AG10803 (cell line): ENCODE measurements at regions not wholly inside any gene's neighbourhood (a gene's known extent, or its start where the extent isn't known, plus 50 kb on each side); places are given as distances from the start of the nearest gene placed in this dataset.
"Not testable (repeated sequence)": the region's sequence is repeated elsewhere in the genome, so short reads cannot be mapped to it uniquely, and the experiment has no call there.

Experiments used
- DNase-seq: peaks from one replicate; pipeline ENCODE4 v3.0.0; 2010; ENCODE audit warnings: low read depth
- H3K4me3 ChIP-seq: 2 replicates; pipeline ENCODE4 v1.5.1; 2011; ENCODE audit warnings: mild to moderate bottlenecking, low read length, control low read depth
- CTCF ChIP-seq: conservative IDR thresholded peaks from 2 replicates; pipeline ENCODE4 v1.5.1; 2011; ENCODE audit warnings: mild to moderate bottlenecking, low read length, control low read depth, inconsistent platforms

DNA sequence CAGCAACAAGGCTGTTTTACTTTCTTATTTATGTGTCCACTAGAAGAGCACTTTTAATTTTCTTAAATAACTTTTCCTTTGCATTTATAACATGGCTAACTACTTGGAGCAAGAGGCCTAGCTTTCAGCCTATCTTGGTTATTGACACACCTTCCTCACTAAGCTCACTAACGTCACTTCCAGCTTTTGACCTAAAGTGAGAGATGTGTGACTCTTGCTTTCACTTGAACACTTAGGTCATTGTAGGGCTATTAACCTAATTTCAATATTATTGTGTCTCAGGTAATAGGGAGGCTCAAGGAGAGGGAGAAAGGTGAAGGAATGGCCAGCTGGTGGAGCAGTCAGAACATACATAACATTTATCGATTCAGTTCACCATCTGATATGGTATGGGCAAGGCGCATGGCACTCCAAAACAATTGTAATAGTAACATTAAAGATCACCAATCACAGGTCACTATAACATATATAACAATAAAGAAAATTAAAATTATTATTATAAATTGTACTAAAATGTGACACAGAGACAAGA lies 95.0 kb upstream of the FAM20C start:
- H3K4me3 ChIP-seq: no peak overlapping the region
- no peak for TF ChIP-seq CTCF
- no peak for DNase-seq

GRCh38 chr7:101146-102046 lies 91.0 kb upstream of the FAM20C start:
- DNase-seq: peak; percentile 70
- TF ChIP-seq CTCF: no peak

GRCh38 chr7:102047-102711 lies 90.2 kb upstream of the FAM20C start:
- no peak overlapping the region for H3K4me3 ChIP-seq
- DNase-seq: no peak
- no peak for TF ChIP-seq CTCF

More at GRCh38 chr7:101146-102046, 91.0 kb upstream of the FAM20C start:
- H3K4me3 ChIP-seq: no peak overlapping the region

DNA sequence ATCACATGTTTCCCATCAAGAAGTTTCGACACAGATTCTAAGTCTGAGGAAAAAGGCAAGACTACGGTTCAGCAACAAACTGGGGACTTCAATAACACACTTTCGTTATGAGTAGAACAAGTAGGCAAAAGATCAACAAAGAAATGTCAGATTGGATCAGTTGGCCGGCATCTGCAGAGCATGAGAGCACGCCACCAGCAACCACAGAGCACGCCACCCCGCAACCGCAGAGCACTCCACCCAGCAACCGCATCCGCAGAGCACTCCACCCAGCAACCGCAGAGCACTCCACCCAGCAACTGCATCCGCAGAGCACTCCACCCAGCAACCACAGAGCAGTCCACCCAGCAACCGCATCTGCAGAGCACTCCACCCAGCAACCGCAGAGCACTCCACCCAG lies 89.7 kb upstream of the FAM20C start:
- DNase-seq: peak; percentile 70
- TF ChIP-seq CTCF: no peak
- no peak overlapping the region for H3K4me3 ChIP-seq

DNA sequence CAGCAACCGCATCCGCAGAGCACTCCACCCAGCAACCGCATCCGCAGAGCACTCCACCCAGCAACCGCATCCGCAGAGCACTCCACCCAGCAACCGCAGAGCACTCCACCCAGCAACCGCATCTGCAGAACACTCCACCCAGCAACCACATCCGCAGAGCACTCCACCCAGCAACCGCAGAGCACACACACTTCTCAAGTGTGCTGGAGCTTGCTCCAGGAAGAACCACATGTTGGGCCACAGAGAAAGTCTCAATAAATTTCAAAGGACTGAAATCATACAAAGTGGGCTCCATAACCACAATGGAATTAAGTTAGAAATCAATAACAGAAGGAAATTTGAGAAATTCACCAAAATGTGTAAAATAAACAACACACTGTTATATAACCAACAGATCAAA lies 88.4 kb upstream of the FAM20C start:
- not testable (repeated sequence) for H3K4me3 ChIP-seq
- DNase-seq: peak; percentile 75

DNA sequence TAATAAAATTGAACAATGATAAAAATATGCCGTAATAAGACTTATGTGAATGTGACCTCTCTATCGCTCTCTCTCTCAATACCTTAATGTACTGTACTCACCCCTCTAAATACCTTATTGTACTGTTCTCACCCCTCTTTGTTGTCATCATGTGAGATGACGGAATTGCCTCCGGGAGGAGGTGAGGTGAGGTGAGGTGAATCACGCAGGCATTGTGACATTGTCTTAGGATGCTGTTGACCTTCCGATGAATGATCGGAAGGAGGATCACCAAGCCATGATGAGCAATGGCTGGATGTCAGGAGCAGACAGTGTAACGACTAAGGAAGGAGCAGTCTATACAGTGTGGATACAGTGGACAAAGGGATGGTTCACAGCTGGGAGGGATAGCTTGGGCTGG lies 87.4 kb upstream of the FAM20C start:
- no peak for TF ChIP-seq CTCF
- H3K4me3 ChIP-seq: no peak overlapping the region
- no peak for DNase-seq

DNA sequence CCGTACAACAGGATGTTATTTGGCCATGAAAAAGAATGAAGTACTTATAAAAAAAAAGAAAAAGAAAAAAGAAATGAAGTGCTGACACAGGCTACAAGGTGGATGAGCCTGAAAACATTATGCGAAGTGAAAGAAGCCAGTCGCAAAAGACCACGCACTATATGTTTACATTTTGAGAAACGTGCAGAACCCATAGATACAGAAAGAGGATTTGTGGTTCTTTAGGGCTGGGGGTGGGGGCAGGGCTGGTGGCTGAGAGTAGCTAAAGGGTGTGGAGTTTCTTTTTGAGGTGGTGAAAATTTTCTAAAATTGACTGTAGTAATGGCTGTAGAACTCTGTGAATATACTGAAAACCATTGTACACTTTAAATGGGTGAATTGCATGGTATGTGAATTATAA lies 86.0 kb upstream of the FAM20C start:
- no peak for TF ChIP-seq CTCF
- no peak for DNase-seq
- H3K4me3 ChIP-seq: no peak overlapping the region
